ENCODE measurements at regions not wholly inside any gene's neighbourhood (a gene's known extent, or its start where the extent isn't known, plus 50 kb on each side); places are given as distances from the start of the nearest gene placed in this dataset.
"Not testable (repeated sequence)": the region's sequence is repeated elsewhere in the genome, so short reads cannot be mapped to it uniquely, and the experiment has no call there.

- DNase-seq (ENCODE audit: low read depth in 2 of 2): peak; percentile 80 to 83
Observed at GRCh38 chr12:91249518-91250272, 67.1 kb upstream of the DCN start.

- peak; percentile 55 to 64 for DNase-seq (ENCODE audit: low read depth in 2 of 2)
Observed at GRCh38 chr12:91249054-91249453, 66.4 kb upstream of the DCN start.

GRCh38 chr12:91243177-91243576 is 60.6 kb upstream of the DCN start:
- not testable (repeated sequence) for DNase-seq (ENCODE audit: low read depth in 2 of 2)

GRCh38 chr12:91241756-91242155 is 59.1 kb upstream of the DCN start:
- DNase-seq (ENCODE audit: low read depth in 2 of 2): no peak

GRCh38 chr12:91240386-91241095 is 57.9 kb upstream of the DCN start:
- no peak for DNase-seq (ENCODE audit: low read depth in 2 of 2)

GRCh38 chr12:91239481-91239880 is 56.9 kb upstream of the DCN start:
- no peak for DNase-seq (ENCODE audit: low read depth in 2 of 2)
